Renal cortex interstitium (tissue), 11 donors: ENCODE measurements at regions not wholly inside any gene's neighbourhood (a gene's known extent, or its start where the extent isn't known, plus 50 kb on each side); places are given as distances from the start of the nearest gene placed in this dataset.

ENCODE experiments used
- DNase-seq, 11 donors: peaks; one replicate each; pipeline ENCODE4 v3.0.0-alpha.2; 2013; ENCODE audit warnings: low read depth in 9 of 11, low spot score in 4 of 11; ENCODE audit errors: extremely low read depth in 1 of 11

- no peak for DNase-seq
Observed at GRCh38 chr22:27648853-27649252, 152.7 kb downstream of the MN1 start.

- DNase-seq: no peak
Observed at GRCh38 chr22:27650572-27650971, 151.0 kb downstream of the MN1 start.

DNA sequence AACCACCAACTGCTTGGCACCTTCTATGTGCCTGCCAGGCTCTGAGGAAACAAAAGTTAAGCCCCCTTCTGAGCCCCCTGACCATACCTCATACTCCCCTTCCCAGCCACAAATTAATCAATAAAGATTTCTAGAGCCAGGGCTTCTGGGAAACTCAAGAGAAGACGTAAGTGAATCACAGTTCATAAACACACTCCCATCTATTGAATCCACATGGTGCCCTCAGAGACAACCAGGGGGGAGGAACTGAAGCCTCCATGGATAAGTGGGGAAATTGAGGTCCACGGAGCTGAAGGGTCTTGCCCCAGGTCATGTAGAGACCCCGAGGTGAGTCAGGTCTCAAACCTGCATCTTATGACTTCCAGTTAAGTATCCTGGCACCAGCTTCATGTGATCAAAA is 150.6 kb downstream of the MN1 start:
- DNase-seq: no peak

- DNase-seq: no peak
Observed at GRCh38 chr22:27651486-27651885, 150.1 kb downstream of the MN1 start.

DNA sequence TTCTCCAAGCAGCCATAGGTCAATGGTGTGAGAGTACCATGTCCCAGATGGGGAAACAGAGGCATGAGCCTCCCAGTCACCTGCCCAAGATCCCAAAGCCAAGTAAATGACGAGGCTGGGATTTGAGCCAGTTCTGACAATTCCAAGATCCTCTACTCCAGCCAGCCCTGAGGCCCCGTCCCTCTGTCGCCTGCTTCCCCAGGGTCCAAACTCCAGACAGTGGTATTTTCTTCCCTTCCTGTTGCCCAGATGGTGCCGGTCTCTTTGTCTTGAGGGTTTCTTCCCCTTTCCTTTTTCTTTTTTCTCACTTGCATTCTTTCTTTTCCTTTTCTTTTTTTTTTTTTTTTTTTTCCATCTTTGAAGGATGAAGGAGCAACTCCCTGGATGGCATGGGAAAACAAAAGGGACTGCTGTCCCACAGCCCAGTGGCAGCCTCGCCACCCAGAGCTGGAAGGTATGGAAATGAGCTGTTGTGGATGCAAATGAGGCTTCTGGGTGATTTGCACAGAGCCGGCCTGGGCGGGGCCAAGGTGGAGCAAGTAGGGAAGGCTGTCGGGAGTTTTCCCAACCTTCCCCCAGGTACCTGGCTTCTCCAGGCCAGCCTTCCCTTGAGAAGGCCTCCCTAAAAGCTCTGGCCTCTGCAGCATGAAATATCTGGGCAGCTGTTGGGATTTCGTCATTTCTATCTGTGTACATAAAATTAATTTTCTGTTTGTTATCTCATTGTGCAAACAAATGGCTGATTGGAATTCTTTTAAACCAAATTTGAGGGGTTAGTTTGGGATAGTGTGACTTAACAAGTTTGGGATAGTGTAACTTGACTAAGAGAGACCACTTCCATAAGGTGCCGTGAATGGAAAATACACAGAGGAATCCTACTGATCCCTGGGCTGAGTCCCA is 146.8 kb downstream of the MN1 start:
- DNase-seq: no peak

- DNase-seq: no peak
Observed at GRCh38 chr22:27655582-27656185, 145.9 kb downstream of the MN1 start.

- DNase-seq: no peak
Observed at GRCh38 chr22:27656970-27657369, 144.6 kb downstream of the MN1 start.

DNA sequence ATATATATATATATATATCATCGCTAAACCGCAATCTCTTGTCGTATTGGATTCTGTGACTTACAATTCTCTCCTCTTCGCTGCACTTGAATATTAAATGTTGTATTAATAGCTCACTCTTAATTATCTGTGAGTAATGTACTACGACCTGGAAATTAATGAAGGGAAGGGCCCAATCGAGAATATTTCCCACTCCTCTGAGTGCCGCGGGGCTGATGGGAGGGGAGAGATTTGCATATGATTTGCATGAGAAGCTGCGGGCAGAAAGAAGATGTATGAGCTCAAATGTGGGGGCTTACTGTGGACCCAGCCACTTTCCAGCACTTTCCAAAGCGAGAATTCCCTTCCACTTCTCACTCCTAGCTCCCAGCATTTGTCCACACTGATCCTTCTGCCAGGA is 141.2 kb downstream of the MN1 start:
- no peak for DNase-seq

GRCh38 chr22:27662359-27663301 is 138.9 kb downstream of the MN1 start:
- no peak for DNase-seq

GRCh38 chr22:27663812-27664211 is 137.7 kb downstream of the MN1 start:
- no peak for DNase-seq

GRCh38 chr22:27666272-27666997 is 135.1 kb downstream of the MN1 start:
- DNase-seq: no peak

GRCh38 chr22:27667121-27667843 is 134.3 kb downstream of the MN1 start:
- peak in 10 of 11 donors; percentile 56 to 90 (median 76) for DNase-seq

DNA sequence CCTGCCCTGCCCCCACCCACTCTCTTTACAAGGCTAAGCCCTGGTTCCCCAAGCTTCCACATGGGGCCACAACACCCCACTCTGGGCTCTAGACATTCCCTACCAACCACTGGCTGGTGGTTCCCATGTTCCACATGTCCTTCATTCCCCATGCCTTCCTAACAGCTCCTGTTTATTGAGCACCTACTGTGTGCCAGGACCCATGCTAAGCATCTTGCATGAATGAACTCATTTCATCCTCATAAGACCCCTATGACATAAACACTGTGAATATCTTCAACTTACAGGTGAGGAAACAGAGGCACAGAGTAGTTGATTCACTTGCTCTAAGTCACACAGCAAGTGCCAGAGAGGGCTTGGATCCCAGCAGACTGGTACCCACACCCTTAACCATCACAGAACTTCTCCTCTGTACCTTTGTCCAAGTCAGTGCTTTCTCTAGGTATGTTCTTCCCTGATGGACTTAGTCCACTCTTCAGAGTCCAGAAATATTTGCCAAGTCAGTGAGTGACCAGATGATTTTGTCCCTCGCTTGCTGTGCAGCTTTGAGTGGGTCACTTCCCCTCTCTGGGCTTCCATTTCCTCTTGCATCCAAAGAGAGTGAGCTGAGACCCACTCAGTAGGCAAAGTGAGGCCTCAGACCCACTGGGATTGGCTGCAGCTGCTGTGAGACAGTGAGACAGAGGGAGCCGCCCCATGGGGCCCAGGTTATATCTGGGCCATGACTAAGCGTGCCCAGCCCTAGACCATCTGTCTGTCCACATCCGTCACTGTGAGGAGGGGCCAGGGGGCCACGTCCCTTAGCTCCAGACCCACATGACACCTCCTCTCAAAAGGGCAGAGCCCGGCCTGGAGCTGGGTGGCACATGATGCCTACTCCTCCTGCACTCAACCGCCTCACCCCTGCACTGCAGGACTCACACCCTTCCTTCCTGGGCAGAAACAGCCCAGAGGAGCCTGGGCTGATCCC is 132.4 kb downstream of the MN1 start:
- no peak for DNase-seq

- DNase-seq: no peak
Observed at GRCh38 chr22:27669798-27670599, 131.6 kb downstream of the MN1 start.

- peak in 9 of 11 donors; percentile 38 to 86 (median 74) for DNase-seq
Observed at GRCh38 chr22:27670701-27671412, 130.7 kb downstream of the MN1 start.

DNA sequence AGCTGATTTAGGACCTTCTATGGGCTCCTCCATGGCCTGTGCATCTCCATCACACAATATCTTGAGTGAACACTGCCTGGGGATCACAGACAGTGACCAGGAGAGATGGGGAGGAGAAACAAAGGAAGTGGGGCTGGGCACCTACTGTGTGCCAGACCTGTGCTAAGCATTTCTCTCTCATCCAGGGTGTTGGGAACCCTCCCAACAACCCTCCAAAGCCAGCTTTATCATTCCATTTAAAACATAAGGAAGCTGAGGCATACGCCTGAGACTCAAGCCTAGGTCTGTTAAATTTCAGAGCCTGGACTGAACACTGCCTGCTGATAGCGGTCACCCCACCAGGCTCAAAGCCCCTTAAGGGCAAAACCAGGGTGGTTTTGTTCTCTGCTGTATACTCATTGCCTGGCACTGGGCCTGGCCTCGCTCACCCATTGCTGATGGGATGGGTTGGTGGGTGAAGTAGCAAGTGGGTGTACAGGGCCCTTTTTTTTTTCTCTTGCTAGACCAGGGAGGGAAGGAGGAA is 130.1 kb downstream of the MN1 start:
- DNase-seq: no peak
